HG03280 (cell line): ENCODE measurements at regions not wholly inside any gene's neighbourhood (a gene's known extent, or its start where the extent isn't known, plus 50 kb on each side); places are given as distances from the start of the nearest gene placed in this dataset.
"Not testable (repeated sequence)": the region's sequence is repeated elsewhere in the genome, so short reads cannot be mapped to it uniquely, and the experiment has no call there.

Source experiments
- ATAC-seq: cut with Tn5 transposase; IDR thresholded peaks from one replicate; pipeline ENCODE4 v1.9.1; 2021; ENCODE audit warnings: mild to moderate bottlenecking, moderate library complexity; ENCODE audit not compliant: unreplicated experiment

DNA sequence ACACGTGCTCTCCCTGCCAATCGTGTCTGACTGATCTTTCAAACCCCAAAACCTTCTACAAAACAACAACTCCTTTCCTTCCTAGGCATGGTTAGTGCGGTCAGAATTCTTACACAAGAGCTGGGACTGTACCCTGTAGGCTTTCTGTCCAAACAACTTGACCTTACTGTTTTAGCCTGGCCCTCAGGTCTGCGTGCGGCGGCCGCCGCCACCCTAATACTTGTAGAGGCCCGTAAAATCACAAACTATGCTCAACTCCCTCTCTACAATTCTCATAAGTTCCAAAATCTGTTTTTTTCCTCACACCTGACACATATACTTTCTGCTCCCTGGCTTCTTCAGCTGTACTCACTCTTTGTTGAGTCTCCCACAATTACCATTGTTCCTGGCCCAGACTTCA is 814.3 kb upstream of the VRK2 start:
- not testable (repeated sequence) for ATAC-seq

DNA sequence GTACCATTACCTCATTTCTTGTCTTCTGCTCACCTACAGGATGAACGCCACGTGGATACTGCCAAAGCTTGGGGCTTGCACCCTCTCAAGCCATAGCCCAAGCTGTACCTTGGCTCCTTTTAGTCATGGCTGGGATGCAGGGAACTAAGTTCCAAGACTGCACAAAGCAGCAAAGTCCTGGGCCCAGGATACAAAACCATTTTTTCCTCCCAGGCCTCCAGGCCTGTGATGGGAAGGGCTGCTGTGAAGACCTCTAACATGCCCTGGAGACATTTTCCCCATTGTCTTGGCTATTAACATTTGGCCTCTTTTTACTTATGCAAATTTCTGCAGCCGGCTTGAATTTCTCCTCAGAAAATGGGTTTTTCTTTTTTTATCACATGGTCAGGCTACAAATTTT is 795.1 kb upstream of the VRK2 start:
- not testable (repeated sequence) for ATAC-seq

DNA sequence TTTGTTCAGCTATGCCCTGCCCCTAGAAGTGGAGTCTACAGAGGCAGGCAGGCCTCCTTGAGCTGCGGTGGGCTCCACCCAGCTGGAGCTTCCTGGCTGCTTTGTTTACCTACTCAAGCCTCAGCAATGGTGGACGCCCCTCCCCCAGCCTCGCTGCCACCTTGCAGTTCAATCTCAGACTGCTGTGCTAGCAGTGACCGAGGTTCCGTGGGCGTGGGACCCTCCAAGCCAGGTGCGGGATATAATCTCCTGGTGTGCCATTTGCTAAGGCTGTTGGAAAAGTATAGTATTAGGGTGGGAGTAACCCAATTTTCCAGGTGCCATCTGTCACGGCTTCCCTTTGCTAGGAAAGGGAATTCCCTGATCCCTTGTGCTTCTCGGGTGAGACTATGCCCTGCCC is 770.2 kb upstream of the VRK2 start:
- not testable (repeated sequence) for ATAC-seq

DNA sequence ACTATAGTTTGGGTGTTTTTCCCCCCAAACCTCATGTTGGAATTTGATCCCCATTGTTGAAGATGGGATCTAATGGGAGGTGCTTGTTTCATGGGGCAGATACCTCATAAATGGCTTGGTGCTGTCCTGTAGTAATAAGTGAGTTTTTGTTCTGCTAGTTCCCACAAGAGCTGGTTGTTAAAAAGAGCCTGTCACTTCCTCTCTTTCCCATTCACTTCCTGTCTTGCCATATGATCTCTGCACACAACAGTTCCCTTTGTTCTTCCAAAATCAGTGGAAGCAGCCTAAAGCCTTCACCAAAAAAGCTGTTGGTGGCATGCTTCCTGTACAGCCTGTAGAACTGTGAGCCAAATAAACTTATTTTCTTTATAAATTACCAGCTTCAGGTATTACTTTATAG is 768.2 kb upstream of the VRK2 start:
- no peak for ATAC-seq

DNA sequence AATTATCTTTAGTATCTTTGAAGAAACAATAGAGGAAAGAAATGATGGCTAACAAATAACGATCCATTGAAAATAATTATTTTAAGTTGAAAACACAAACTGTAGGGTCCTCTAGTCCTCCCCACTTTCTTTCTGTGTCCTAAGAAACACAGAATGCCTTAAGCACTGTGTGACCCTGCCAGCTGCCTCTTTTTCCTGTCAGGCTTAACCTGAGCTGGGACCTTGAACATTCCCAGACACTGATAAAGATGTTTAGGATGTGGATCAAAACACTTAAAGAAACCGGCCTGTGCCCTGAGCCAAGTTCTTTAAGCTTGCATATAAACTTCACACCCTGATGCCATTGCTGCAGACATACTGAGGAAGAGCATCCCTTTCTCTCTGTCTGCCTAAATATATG is 755.4 kb upstream of the VRK2 start:
- ATAC-seq, result no peak

DNA sequence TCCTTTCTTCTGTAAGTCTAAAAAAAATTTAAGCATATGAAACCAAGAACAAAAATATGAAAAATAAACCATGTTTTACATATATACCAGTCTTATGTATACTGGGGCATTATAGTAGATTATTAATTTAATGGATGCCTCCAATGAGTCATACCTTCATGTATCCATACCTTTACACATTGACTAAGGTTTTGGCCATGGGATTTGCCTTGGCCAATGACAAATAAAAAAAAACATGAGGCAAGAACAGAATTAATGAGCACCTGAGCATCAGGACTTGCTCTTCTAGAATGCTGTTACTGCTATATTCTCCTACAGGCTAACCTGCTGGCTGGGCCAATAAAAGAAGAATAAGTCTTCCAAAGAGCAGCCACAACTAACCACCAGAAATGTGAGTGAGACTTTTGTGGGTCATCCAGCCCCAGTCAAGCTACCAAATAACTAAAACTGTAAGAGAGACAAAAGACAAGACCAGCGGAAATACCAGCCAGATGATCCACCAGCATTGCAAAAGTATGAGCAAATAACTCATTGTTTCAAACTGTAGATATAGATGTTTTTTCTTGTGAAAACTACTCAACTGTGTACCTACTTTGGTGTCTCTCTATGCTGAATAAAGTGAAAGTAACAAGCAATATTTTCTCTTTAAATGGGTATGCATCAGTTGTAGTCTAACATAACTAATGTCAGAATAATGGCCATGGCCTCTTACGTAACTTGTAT is 749.6 kb upstream of the VRK2 start:
- no peak for ATAC-seq

DNA sequence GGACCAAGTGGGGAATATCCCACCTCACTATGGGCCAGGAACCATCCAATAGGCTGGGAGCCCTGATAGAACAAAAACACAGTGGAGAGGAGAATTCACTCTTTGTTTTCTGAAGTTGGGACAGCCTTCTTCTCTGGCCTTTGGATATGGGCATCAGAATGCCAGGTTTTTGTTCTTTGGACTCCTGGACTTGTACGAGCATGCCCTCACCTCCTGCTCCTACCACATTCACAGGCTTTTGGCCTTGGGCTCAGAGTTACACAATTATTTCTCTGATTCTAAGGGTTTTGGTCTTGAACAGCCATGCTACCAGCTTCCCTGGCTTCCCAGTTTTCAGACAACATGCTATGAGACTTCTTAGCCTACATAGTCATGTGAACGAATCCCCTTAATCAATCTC is 732.9 kb upstream of the VRK2 start:
- no peak for ATAC-seq

DNA sequence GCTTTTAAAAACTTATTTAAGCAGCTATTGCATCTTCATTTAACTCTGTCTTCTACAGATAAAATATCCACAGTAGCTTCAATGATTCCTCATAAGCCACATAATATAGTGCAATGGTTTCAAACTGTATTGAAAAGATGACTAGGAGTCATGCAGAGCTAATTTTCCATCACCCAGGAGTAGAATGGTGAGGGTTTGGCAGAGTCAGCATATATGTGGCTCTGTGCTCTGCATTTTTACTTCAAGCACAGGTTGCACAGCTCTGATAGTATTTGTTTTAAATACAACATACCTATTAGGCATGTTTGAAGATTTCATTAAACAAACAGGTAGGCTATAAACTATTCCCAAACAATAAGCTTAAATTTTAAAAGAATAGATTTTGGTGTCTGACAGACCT is 731.9 kb upstream of the VRK2 start:
- ATAC-seq, result no peak

DNA sequence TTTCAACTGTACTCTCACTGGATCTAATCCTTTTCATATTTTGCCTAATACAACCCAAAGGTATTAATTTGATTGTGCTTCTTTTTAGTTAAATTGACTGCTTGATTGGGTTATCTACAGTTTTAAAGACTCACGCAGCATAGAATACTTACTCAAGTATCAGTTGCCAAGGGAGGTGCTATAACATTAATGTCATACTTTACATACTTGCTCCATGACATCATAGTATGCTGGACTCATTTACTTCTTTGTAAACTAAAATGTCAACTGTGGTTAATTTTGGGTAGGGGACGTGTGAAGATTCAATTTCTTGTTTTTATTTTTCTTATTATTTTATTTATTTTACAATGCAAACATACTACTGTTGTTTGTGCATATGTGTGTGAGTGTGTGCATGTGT is 716.2 kb upstream of the VRK2 start:
- ATAC-seq, result no peak

DNA sequence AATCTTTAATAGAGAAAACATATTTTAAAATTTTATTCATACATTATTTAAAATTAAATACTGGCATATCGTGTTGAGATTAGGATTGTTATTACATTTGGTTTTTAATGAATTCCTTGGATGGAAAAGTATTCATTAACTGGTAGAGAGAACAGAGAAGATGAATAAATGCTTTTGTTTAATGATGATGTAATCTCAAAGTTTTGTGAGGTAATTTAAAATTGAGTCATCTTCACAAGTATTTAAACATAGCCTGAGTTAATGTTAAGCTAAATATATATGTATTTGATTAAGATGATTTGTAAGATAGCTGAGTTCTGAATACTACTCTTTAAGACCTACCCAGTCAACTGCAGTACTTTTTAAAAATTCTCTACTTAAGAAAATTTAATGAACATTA is 713.4 kb upstream of the VRK2 start:
- ATAC-seq, result no peak

DNA sequence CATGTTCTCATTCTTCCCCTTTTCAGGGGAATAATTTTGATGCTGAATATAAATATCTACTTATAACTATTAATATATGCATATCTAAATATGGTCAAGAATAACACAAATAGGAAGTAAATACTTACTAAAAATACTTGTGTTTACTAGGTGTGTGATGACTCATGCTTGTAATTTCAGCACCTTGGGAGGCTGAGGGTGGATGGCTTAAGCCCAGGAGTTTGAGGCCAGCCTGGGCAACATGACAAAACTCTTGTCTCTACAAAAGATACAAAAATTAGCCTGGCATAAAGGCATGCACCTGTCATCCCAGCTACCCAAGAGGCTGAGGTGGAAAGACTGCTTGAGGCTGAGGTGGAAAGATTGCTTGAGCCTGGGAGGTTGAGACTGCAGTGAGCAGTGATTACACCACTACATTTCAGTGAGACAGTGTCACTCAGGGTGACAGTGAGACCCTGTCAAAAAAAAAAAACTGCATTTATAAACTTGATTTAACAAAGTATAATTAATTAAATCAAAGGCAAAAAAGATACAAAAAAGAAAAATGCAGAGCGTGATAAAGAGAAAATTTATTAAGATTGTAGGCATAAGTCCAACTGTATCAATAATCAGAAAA is 703.1 kb upstream of the VRK2 start:
- ATAC-seq, result no peak

DNA sequence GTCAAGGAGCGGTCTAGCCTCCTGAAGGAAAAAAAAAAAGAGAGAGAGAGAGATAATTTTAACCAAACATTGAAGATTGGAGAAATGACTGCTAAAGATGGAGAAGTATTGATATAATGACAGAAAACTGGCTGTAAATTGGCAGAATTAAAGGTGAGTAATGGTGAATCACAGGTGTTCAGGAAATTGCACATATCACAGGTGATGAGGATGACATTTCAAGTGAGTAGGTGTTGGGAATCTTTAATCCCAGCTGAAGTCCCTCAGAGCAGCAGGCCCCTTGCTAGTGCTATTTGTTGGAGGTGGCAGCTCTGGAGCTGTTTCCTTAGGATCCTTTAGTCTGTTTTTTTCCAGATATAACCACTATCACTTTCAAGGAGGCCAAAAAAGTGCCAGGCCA is 678.4 kb upstream of the VRK2 start:
- no peak for ATAC-seq

DNA sequence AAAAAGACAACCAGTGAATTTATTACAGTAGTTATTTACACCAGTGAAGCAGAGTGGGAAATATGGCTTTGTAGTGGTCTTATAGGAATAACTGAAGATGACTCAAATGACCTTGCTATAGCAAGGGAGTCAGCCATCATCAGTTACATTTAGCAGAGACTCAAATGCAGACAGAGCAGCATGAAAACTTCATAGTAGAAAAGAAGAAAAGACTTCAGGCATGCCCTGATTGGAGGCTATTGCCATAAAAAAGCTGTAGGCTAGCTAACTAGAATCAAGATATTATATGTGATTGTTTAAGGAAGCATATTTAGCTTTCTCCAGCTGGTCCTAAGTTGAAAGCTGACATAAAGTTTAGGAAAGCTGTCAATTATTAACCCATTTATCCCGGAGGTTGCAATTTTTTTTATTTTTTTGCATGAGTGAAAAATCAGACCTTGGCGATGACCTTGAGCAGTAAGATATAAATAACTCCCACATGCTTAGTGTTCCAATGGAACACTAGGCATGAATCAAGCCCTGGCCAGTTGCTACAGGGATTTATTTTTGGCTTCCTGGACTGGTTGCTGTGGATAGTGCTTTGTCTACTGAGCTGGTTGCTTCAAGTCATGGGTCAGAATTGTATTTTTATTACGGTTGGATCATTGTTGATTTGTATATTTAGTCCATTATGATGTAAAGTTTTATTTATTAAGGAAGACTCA is 675.6 kb upstream of the VRK2 start:
- no peak for ATAC-seq

DNA sequence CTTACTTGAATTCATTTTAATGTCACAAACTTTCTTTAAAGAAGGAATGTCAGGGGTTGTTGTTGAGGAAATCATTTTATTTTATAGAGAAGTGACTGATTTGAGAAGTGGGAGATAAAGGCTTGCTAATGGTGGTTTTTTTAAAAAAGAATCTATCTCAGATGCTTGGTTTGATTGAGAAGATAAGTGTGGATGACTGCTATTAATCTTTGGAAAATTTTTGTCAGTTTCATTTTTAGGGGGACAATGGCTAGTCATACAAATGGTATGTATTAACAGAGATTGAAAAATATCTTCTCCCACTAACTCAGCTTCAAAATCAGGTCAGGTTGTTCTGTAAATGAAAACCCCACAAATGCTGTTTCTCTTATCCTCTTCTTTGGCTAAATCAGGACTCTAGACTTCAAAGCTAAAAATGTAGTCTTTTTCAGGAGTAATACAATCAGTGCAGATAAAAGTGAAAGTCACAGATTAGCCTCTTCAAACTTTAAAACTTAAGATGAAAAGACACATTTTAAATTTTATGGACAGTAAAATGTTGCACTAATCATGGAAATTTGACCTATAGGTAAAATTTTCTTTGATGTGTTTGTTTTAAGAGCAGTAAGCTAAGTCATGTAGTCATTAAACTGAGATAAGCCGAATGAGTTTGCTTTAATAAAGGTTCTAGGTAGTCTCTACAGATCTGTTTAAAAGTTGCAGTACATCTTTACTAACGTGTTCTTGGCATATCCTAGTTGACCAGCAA is 674.2 kb upstream of the VRK2 start:
- no peak for ATAC-seq

DNA sequence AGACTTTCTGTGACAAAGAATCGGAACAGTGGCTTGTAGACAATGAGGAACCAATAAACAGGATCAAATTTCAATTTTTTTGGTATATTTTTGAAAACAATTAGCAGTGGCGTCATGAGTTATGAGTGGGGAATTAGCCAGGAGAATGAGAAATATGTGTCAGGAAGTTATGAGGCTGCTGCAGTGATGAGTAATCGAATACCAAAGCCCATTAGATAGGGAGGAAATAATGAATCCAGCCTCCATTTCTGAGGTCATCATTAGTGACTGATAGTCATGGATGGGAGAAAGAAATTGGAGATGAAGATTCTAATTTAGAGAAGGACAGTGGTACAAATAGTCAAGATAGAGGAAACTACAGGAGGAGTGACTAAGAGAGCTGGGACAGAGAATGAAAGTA is 673.1 kb upstream of the VRK2 start:
- no peak for ATAC-seq

DNA sequence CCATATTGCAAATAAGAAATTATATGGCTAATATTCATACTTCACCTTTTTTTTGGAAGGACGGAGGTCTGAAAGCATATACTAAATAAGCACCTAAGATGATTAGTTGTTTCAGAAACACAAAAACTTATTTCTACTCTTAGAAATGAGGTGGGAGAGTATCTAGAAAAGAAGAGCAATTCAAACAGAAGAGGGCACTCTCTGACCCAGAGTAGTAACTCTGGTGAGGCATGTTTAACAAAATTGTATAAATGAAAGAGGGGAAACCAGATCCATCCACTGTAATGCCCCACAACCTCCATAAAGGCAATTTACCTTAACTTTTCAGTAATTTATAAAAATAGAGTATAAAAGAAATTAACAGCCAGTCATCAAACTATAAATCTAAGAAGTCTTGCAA is 669.6 kb upstream of the VRK2 start:
- ATAC-seq, result no peak

DNA sequence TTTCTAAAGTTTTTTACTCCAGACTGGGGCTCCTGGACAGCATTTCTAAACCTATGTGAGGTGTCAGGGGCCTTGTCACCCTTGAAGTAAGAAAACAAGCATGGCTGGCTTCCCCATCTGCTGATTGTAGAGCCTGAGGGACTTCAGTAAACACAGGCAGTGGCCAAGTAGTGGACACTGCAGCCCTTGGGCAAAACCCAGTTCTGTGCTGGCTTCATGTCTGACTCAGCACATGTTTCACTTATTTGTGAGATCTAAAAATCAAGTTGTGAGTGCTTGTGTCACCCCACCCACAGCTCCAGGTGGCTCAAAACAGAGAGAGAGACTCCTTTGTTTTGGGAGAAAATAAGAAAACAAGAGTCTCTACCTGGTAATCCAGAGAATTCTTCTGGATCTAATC is 660.3 kb upstream of the VRK2 start:
- ATAC-seq, result no peak

DNA sequence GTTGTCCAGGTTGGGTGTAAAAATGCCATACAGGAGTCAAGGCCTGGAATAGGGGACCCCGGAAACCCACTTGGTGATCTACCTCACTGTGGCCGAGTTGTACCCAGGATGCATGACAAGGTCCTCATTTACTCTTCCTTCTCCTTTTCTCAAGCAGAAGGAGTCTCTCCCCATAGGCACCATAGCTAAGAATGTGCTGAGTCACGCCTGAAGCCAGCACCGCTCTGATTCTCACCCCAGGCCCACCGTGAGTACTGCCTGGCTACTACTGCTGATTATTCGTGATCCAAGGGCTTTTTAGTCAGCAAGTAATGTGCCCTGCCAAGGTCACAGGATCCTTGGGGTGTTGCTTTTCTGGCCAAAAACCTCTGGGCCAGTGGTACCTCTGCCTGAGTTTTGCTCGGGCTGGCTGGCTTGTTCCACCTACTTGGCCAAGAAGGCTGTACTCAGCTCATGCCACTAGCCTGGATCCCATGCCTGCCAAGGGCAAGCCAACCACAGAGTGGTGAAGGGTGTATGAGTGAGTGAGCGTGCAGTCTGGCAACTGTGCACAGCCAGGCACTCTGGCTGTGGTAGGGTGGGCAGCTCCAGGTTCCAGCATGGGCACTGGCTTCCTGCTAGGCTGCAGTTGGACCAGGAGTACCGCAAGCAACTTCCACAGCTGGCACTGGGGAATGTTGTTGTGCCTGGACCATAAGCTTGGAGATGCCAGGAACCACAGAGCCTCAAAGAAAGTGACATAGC is 650.1 kb upstream of the VRK2 start:
- no peak for ATAC-seq

DNA sequence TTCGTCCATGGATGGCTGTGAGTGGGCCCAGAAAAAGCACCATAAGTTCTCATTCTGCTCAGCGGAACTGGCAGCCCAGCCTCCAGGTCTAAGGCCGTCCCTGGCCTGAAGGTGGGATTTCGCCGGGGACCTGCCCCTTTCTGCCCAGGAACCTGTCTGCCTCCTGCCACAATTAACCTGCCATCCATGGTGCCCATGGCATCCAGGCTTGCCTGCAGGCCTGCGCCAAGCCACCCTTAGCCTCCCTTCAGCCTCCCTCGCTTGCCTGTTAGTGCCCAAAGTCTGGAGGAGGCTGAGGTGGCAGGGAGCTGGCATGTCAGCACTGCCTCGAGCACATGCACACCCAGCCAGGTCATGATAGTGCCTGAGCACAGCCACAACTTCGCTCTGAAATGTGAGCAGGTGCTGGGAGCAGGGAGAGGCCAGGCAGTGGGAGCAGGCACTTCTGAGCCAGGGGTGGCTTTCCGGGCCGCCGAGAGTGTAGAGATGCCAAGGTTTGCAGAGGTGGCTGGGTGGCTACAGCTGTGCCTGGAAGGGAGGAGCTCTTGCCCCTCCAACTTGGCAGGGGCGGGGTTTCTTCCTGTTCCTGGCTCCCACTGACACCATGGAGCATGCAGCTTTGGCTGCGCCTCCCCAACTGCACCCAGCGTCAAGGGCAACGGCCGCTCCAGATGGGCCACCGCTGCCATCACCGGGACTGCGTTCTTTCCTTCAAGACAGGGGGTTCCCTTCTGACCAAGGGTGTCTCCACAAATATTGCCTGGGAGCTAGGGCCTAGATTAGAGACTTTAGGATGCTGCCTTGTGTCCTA is 648.9 kb upstream of the VRK2 start:
- ATAC-seq, result no peak

DNA sequence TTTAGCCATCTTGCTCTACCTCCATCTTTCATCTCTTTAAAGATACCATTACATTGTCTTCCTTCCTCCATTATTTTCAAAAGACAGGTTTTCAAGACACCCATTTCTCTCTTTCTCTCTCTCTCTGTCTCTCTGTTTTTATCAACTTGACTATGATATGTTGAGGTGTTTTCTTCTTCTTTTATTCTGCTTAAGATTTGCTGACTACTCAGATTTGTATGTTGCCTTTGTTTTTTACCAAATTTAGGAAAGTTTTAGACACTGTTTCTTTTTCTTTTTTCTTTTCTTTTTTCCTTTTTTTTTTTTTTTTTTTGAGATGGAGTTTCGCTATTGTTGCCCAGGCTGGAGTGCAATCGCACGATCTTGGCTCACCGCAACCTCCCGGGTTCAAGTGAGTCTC is 647.5 kb upstream of the VRK2 start:
- no peak for ATAC-seq
